HEK293 (cell line): ENCODE measurements at regions not wholly inside any gene's neighbourhood (a gene's known extent, or its start where the extent isn't known, plus 50 kb on each side); places are given as distances from the start of the nearest gene placed in this dataset.

ENCODE experiments used
- CTCF ChIP-seq: fragments of 450-650 bp; formaldehyde crosslinking; IDR thresholded peaks from 2 replicates; pipeline ENCODE4 v1.5.1; 2016; ENCODE audit warnings: missing biosample characterization, missing genetic modification characterization
- ZNF449 ChIP-seq: fragments of 450-650 bp; formaldehyde crosslinking; IDR thresholded peaks from 2 replicates; pipeline ENCODE4 v1.5.1; 2017; ENCODE audit warnings: missing biosample characterization, mild to moderate bottlenecking, missing genetic modification characterization, moderate library complexity
- ZNF707 ChIP-seq: fragments of 450-650 bp; formaldehyde crosslinking; IDR thresholded peaks from 2 replicates; pipeline ENCODE4 v1.5.1; 2016; ENCODE audit warnings: missing biosample characterization, missing genetic modification characterization

GRCh38 chr18:59048378-59048777 is 91.3 kb upstream of the SEC11C start:
- TF ChIP-seq ZNF707 (tag by site-specific recombination) = no peak
- TF ChIP-seq CTCF (tag by site-specific recombination) = no peak
- TF ChIP-seq ZNF449 (tag by site-specific recombination) = no peak
